IMR-90 (cell line): ENCODE measurements at regions not wholly inside any gene's neighbourhood (a gene's known extent, or its start where the extent isn't known, plus 50 kb on each side); places are given as distances from the start of the nearest gene placed in this dataset.

Source experiments
- ATAC-seq: fragments of 200-7000 bp; cut with Tn5 transposase; 2 replicates; pipeline ENCODE4 v1.9.1; 2020; ENCODE audit warnings: low read depth, mild to moderate bottlenecking, moderate library complexity
- BruUV-seq: library from RNA; stranded (reverse); fragments of 400-500 nt; replicated peaks from 2 replicates; lab custom pipeline; 2021; lab: Mats Ljungman, UMichigan
- CTCF ChIA-PET: fragments of 300-600 bp; formaldehyde crosslinking; extraction: SDS; loops from one replicate; lab custom pipeline; 2021; ENCODE audit warnings: antibody characterized with exemption; lab: Yijun Ruan, JAX
- POLR2A ChIA-PET: fragments of 300-600 bp; sonication (Branson Sonifier 250); formaldehyde crosslinking; loops from one replicate; lab custom pipeline; 2022; ENCODE audit warnings: antibody characterized with exemption; ENCODE audit not compliant: unreplicated experiment; lab: Charles Lee
- DNase-seq: peaks from one replicate; pipeline ENCODE4 v3.0.0; 2013
- H2AFZ ChIP-seq: replicated peaks from 2 replicates; pipeline ENCODE3; 2013; ENCODE audit warnings: low read length, mild to moderate bottlenecking; ENCODE audit not compliant: poor library complexity
- H2AK5ac ChIP-seq: 2 replicates; pipeline ENCODE4 v1.6.1; 2013; ENCODE audit warnings: low read depth, low read length, inconsistent platforms
- H2AK9ac ChIP-seq: replicated peaks from 2 replicates; pipeline ENCODE3; 2013; ENCODE audit warnings: mild to moderate bottlenecking, low read depth, low read length, moderate library complexity; ENCODE audit not compliant: poor library complexity
- H2BK120ac ChIP-seq: 2 replicates; pipeline ENCODE4 v1.6.1; 2013; ENCODE audit warnings: low read depth, low read length, inconsistent platforms
- H2BK15ac ChIP-seq: 3 replicates; pipeline ENCODE4 v1.6.1; 2013; ENCODE audit warnings: low read depth, low read length, inconsistent platforms
- H2BK20ac ChIP-seq: 2 replicates; pipeline ENCODE4 v1.6.1; 2013; ENCODE audit warnings: low read depth, mild to moderate bottlenecking, inconsistent platforms, low read length, moderate library complexity
- H2BK5ac ChIP-seq: 2 replicates; pipeline ENCODE4 v1.6.1; 2013; ENCODE audit warnings: mild to moderate bottlenecking, low read depth, low read length, inconsistent platforms; ENCODE audit not compliant: poor library complexity, severe bottlenecking
- H3K14ac ChIP-seq: replicated peaks from 2 replicates; pipeline ENCODE4 v1.6.1; 2013; ENCODE audit warnings: low read depth, low read length, inconsistent platforms
- H3K18ac ChIP-seq: 2 replicates; pipeline ENCODE4 v1.6.1; 2013; ENCODE audit warnings: low read depth, low read length, control low read depth
- H3K23ac ChIP-seq: 2 replicates; pipeline ENCODE4 v1.6.1; 2013; ENCODE audit warnings: low read depth, low read length, inconsistent platforms
- H3K27ac ChIP-seq: 2 replicates; pipeline ENCODE4 v1.5.1; 2013; ENCODE audit warnings: mild to moderate bottlenecking, control low read depth, low read length; ENCODE audit not compliant: insufficient read depth
- H3K27me3 ChIP-seq: 2 replicates; pipeline ENCODE4 v1.6.1; 2013; ENCODE audit warnings: low read length; ENCODE audit not compliant: control insufficient read depth, insufficient read depth
- H3K36me3 ChIP-seq: 2 replicates; pipeline ENCODE4 v1.6.1; 2013; ENCODE audit warnings: low read length, mixed read lengths; ENCODE audit not compliant: control insufficient read depth, insufficient read depth
- H3K4ac ChIP-seq: 2 replicates; pipeline ENCODE4 v1.6.1; 2013; ENCODE audit warnings: low read depth, low read length, inconsistent platforms
- H3K4me1 ChIP-seq: 2 replicates; pipeline ENCODE4 v1.6.1; 2013; ENCODE audit warnings: low read length, mixed read lengths; ENCODE audit not compliant: control insufficient read depth, insufficient read depth
- H3K4me2 ChIP-seq: 2 replicates; pipeline ENCODE4 v1.6.1; 2013; ENCODE audit warnings: low read depth, mild to moderate bottlenecking, control low read depth, low read length, moderate library complexity
- H3K4me3 ChIP-seq: 2 replicates; pipeline ENCODE4 v1.5.1; 2013; ENCODE audit warnings: low read depth, mild to moderate bottlenecking, control low read depth, low read length, moderate library complexity; ENCODE audit not compliant: insufficient read depth
- H3K56ac ChIP-seq: 2 replicates; pipeline ENCODE4 v1.6.1; 2013; ENCODE audit warnings: low read length, inconsistent platforms; ENCODE audit not compliant: insufficient read depth; ENCODE audit errors: extremely low read depth
- H3K79me1 ChIP-seq, 2 experiments: 2 replicates each; pipeline ENCODE4 v1.6.1; 2013; ENCODE audit warnings: low read length in 2 of 2, inconsistent platforms in 1 of 2, low read depth in 1 of 2
- H3K9ac ChIP-seq: 2 replicates; pipeline ENCODE4 v1.6.1; 2013; ENCODE audit warnings: low read depth, low read length, control low read depth
- H3K9me1 ChIP-seq: 2 replicates; pipeline ENCODE4 v1.6.1; 2013; ENCODE audit warnings: low read length, inconsistent platforms; ENCODE audit not compliant: insufficient read depth
- H3K9me3 ChIP-seq: 2 replicates; pipeline ENCODE4 v1.6.1; 2013; ENCODE audit warnings: low read length; ENCODE audit not compliant: control insufficient read depth, insufficient read depth
- H4K20me1 ChIP-seq: 2 replicates; pipeline ENCODE4 v1.6.1; 2013; ENCODE audit warnings: low read length, inconsistent platforms; ENCODE audit not compliant: insufficient read depth
- H4K5ac ChIP-seq: 2 replicates; pipeline ENCODE4 v1.6.1; 2013; ENCODE audit warnings: mild to moderate bottlenecking, low read depth, low read length, control low read depth
- H4K8ac ChIP-seq, 2 experiments: 2 replicates each; pipeline ENCODE4 v1.6.1; 2013; ENCODE audit warnings: low read depth in 2 of 2, low read length in 2 of 2, control low read depth in 1 of 2, inconsistent platforms in 1 of 2
- H4K91ac ChIP-seq: 2 replicates; pipeline ENCODE4 v1.6.1; 2013; ENCODE audit warnings: low read depth, low read length, inconsistent platforms; ENCODE audit not compliant: insufficient read depth
- BHLHE40 ChIP-seq: fragments of 150-350 bp; IDR thresholded peaks from 2 replicates; pipeline ENCODE4 v1.6.1; 2016; ENCODE audit warnings: mild to moderate bottlenecking, low read depth, low read length
- CEBPB ChIP-seq: IDR thresholded peaks from 2 replicates; pipeline ENCODE4 v1.6.1; 2012; ENCODE audit warnings: low read depth, low read length, improper control_type of control experiment
- FOS ChIP-seq: fragments of 150-350 bp; IDR thresholded peaks from 2 replicates; pipeline ENCODE4 v1.6.1; 2016; ENCODE audit warnings: low read depth, low read length
- MAFK ChIP-seq: IDR thresholded peaks from 2 replicates; pipeline ENCODE4 v1.6.1; 2012; ENCODE audit warnings: low read depth, low read length, improper control_type of control experiment
- MAZ ChIP-seq: IDR thresholded peaks from 2 replicates; pipeline ENCODE4 v1.6.1; 2012; ENCODE audit warnings: low read depth, mild to moderate bottlenecking, low read length, improper control_type of control experiment, moderate library complexity, borderline replicate concordance
- MXI1 ChIP-seq: IDR thresholded peaks from 2 replicates; pipeline ENCODE4 v1.6.1; 2012; ENCODE audit warnings: low read depth, mild to moderate bottlenecking, low read length, moderate library complexity, borderline replicate concordance
- NFE2L2 ChIP-seq: fragments of 150-350 bp; IDR thresholded peaks from 2 replicates; pipeline ENCODE4 v1.6.1; 2016; ENCODE audit warnings: low read depth, mild to moderate bottlenecking, low read length
- POLR2A ChIP-seq: IDR thresholded peaks from 2 replicates; pipeline ENCODE4 v1.6.1; 2012; ENCODE audit warnings: mild to moderate bottlenecking, low read depth, low read length
- RAD21 ChIP-seq: IDR thresholded peaks from 2 replicates; pipeline ENCODE4 v1.6.1; 2012; ENCODE audit warnings: low read length, improper control_type of control experiment
- RCOR1 ChIP-seq: IDR thresholded peaks from 2 replicates; pipeline ENCODE4 v1.6.1; 2012; ENCODE audit warnings: mild to moderate bottlenecking, low read length, improper control_type of control experiment; ENCODE audit not compliant: insufficient replicate concordance
- RFX5 ChIP-seq: IDR thresholded peaks from 2 replicates; pipeline ENCODE4 v1.8.0; 2012; ENCODE audit warnings: low read depth, mild to moderate bottlenecking, low read length, moderate library complexity
- SMC3 ChIP-seq: fragments of 150-350 bp; IDR thresholded peaks from 2 replicates; pipeline ENCODE4 v1.6.1; 2016; ENCODE audit warnings: low read depth, mild to moderate bottlenecking, antibody characterized with exemption, low read length, moderate library complexity
- WGBS, 2 experiments: methylation state at CpG; one replicate each; pipeline versions ENCODE4 v1.1.5 to v1.1.7; 2013; ENCODE audit warnings: missing lambda C conversion rate in 2 of 2; ENCODE audit not compliant: insufficient read length in 1 of 2; ENCODE audit errors: extremely low coverage in 2 of 2; 5-methylcytosine and 5-hydroxymethylcytosine counted together
- dilution Hi-C: fragments of 300-500 bp; cut with HindIII; formaldehyde crosslinking; loops from one replicate; pipeline ENCODE4 v1.14.3; 2018; ENCODE audit warnings: low sequenced_read_pairs; ENCODE audit not compliant: unreplicated experiment
- in situ Hi-C: fragments of 300-500 bp; cut with MboI; formaldehyde crosslinking; loops from 3 replicates; pipeline ENCODE4 v1.14.3; 2019; ENCODE audit warnings: low sequenced_read_pairs, inconsistent platforms, mixed read lengths
- intact Hi-C: fragments of 100-400 bp; cut with micrococcal nuclease; formaldehyde crosslinking; loops from 2 replicates; pipeline ENCODE4 v1.10.0; 2022

DNA sequence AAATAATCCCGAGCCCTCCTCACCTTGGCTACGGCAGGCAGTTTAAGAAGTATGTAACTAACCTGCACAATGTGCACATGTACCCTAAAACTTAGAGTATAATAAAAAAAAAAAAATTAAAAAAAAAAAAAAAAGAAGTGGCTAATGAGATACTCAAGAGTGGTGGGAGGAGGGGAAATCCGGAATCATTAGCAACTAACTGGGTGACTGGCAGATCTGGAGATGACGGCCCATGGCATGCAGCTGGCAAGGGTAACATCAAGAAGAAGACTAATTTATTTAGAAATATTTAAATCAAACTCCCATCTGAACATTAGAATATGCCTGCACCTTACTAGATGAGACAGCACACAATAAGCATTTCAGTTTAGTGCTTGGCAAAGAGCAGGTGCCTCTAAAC lies 52.3 kb upstream of the TMCC3 start:
- CTCF ChIA-PET: no interaction called here
- WGBS, 2 experiments: no CpG with 5 or more reads among the region's 4 CpGs

More for the DNA sequence above, 52.3 kb upstream of the TMCC3 start:
- H2BK15ac ChIP-seq: no peak overlapping the region
- H3K79me1 ChIP-seq: no peaks in the 10 kb centered on the region
- H3K9ac ChIP-seq: no peak overlapping the region
- no peaks in the 10 kb centered on the region for H3K36me3 ChIP-seq
- no peak overlapping the region for H3K4me2 ChIP-seq
- no peaks in the 10 kb centered on the region; the same call in 1 of the 2 replicates for H4K20me1 ChIP-seq
- no peak overlapping the region for H2BK120ac ChIP-seq
- H3K23ac ChIP-seq: no peak overlapping the region
- DNase-seq: no peak
- no peak overlapping the region for H4K5ac ChIP-seq
- in situ Hi-C loops (no loop called here), intact Hi-C loops (loop anchor here (10.0 kb wide), 1 partner anchor 372 kb away; the partner anchor contains the start of gene NR2C1), dilution Hi-C loops (no loop called here)
- no peak overlapping the region for H3K14ac ChIP-seq
- no peak overlapping the region for H2BK20ac ChIP-seq
- H3K18ac ChIP-seq: no peak overlapping the region
- H2AK9ac ChIP-seq: no peak overlapping the region
- H2AK5ac ChIP-seq: no peak overlapping the region
- POLR2A ChIA-PET: no interaction called here
- peaks cover 2% of the 10 kb centered on the region for H3K4me1 ChIP-seq
- H4K91ac ChIP-seq: no peak overlapping the region
- no TSS peak for BruUV-seq
- H3K27ac ChIP-seq: no peak overlapping the region
- no peak overlapping the region for H2BK5ac ChIP-seq
- no peak overlapping the region for H2AFZ ChIP-seq
- no peak overlapping the region for H3K4ac ChIP-seq
- no peak for ATAC-seq
- peaks cover 34% of the 10 kb centered on the region for H3K27me3 ChIP-seq
- H3K56ac ChIP-seq: no peak overlapping the region
- H3K9me3 ChIP-seq: no peaks in the 10 kb centered on the region
- no peak overlapping the region for H4K8ac ChIP-seq
- H3K9me1 ChIP-seq: peaks cover 3% of the 10 kb centered on the region; the same call in 1 of the 2 replicates
- H3K4me3 ChIP-seq: no peak overlapping the region
- TF ChIP-seq FOS (no peak), RAD21 (no peak), RFX5 (no peak), BHLHE40 (no peak), MAFK (no peak), CEBPB (no peak), NFE2L2 (no peak), POLR2A (no peak), MAZ (no peak), SMC3 (no peak), MXI1 (no peak), RCOR1 (no peak)
